Lung microvascular endothelial cell (primary cell): ENCODE measurements at regions not wholly inside any gene's neighbourhood (a gene's known extent, or its start where the extent isn't known, plus 50 kb on each side); places are given as distances from the start of the nearest gene placed in this dataset.
A peak's percentile ranks its signal among the peaks of the same experiment; 100 is the strongest.

ENCODE experiments used
- DNase-seq, 2 donors: peaks; one replicate each; pipeline versions ENCODE4 v3.0.0 to v3.0.0-alpha.2; 2010; ENCODE audit warnings: low read depth in 2 of 2

DNA sequence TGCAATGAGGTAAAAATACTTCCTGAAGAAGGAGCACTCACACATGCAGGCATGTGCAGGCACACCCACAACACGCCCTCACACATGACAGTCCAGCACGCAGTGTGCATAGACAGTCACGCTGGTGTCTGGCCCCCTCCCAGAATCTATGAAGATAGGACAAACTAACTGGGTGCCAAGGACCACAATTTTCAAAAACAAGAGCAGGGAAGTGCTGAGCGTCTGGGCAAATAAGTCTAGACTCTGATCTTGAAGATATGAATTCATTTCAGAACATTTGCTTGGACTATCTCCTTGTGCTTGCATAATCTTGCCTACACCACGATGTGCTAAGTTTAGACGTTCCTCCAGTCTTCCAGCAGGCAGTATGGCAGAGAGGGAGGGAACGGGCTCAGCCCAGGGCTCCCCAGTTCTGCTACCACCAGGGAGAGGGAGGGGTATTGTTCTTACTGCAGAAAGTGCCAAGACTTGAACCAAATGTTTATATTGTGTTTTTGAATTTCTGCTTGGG lies 276.5 kb upstream of the KLF6 start:
- no peak for DNase-seq

DNA sequence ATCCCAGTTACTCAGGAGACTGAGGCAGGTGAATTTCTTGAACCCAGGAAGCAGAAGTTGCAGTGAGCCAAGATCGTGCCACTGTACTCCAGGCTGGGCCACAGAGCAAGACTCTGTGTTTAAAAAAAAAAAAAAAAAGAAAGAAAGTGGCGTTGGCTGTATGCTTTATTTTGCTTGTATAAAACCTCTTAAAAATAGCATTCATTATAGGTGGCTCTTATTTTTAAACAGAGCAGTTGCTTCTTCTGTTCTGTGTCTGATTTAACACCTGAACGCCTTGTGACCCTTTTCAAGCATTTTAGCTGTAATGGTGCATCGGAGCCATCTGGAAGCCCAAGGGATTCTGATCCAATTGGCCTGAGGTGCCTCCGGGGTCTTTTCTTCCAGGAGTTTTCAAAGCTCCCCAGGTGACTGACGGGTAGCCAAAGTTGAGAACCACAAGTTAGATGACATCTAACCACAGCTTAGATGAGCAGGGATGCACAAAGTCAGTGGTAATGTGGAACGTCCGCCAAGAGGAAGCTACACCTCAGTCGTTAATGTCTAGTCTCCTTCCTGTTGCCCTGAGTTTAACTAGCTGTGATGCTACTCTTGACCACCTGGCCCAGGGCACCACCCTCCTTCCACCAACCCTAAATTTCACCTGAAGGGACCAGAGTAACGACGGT lies 274.6 kb upstream of the KLF6 start:
- no peak for DNase-seq

DNA sequence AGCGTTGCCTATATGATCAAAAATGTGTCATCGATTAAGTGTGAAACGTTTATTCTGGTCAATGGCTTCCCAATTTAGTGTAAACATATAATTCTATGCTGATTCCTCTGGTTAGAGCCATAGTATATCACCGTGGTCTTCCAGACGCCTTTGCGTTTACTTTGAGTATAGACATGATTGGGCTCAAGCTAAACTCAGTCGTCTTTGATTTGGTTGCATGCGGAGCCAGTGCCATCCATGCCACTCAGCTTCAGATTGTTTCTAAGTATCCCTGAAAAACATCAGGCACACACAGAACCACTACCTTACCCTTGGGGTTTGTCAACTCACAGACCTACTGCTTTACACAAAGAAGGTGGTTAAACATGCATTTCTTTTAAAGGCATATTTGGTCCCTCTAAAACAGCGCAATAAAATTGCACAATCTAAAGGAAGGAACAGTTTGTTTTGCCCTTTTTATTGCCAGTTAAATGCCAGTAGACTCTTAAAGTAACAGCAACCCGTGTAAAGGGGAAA lies 273.6 kb upstream of the KLF6 start:
- DNase-seq = no peak

DNA sequence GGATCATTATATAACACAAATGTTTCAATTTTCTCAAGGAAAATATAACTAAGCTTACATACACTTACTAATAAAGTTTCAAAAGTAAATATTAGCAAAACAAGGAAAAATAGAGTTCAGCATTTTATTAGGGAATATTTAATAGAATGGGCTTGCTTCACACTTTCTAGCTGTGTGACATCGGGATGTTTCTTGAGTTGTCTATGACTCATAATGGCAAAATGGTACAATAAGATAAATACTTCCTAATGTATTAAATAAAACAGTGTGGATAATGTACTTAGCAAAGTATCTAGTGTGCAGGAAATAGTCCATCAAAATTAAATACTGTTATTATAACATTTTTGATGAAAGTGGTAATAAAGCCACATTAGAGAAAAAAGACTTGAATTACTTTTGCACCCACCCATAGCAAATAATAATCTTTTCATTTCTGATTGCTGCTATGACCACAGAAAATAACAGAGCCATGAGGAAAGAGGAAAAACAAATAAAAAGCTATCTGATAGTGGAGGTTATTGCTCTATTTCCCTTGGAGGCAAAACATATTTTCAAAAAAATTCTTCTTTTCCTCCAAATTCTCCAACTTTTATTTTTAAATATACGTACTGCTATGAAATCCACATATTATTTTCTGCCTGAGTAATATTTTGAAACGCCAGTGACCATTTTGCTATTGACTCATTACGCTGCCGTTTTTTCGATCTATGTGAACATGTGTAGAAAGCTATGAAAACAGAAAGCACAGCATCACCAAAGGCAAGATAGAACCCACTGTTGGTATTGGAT lies 272.9 kb upstream of the KLF6 start:
- DNase-seq = no peak

DNA sequence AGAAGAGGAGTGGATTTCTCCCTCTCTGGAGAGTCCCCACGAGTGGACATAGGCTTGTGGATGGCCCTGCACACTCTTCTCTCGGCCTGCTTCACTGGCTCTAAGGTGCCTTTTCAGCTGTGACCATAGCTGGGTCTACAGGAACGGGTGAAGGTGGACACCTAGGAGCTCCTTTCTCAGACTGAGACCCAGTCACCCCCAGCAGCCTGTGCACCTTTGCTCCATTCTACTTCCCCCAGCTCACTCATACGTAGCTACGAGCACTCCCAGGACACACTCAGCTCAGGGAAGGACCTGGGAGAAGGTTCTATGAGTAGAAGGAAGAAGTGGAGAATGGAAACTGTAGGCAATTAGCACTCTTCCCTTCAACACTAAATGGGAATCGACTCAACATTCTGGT lies 272.0 kb upstream of the KLF6 start:
- no peak for DNase-seq

DNA sequence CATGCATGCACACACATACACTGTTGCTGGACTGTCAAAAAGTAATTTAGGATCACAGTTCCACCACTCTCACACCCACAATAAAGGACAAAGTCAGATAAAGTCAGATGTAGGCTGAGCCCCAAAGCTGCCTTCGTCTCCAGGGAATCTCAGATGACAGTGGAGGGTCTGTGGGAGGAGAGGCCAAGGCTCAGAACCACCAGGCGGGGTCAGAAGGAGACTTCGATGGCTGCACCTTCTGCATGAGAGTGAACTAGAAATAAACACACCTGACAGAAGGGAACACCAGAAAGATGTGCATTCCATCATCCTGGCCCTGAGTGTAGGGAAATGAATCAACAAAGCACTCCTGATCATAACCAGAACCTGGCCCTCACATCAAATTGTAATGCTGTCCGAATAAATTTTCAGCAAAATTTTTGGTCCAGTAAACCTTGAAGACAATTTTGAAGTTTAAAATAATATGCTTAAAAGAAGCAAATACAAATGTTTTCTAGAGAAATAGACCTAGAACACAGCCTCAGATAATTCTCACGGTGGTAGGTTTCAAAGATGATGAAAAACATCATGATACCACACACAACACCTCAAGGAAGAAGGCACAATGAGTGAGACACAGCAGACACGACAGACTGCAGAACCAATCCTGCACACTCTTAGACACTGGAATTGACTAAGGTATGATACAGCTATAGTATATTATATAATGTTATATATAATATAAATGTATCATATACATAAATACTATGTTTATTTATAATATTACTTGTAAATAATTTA lies 269.8 kb upstream of the KLF6 start:
- DNase-seq = no peak

DNA sequence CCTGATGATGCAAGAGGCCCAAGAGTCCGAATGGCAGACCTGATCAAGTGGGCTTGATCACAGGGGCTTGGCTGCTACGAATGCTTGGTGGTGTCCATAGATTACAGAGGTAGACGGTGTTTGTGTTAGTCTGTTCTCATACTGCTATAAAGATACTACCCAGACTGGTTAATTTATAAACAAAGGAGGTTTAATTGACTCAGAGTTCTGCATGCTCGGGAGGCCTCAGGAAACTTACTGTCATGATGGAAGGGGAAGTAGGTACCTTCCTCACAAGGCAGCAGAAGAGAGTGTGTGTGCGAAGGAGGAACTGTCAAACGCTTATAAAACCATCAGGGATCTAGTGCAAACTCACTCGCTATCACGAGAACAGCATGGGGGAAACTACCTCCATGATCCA lies 268.9 kb upstream of the KLF6 start:
- DNase-seq = no peak

DNA sequence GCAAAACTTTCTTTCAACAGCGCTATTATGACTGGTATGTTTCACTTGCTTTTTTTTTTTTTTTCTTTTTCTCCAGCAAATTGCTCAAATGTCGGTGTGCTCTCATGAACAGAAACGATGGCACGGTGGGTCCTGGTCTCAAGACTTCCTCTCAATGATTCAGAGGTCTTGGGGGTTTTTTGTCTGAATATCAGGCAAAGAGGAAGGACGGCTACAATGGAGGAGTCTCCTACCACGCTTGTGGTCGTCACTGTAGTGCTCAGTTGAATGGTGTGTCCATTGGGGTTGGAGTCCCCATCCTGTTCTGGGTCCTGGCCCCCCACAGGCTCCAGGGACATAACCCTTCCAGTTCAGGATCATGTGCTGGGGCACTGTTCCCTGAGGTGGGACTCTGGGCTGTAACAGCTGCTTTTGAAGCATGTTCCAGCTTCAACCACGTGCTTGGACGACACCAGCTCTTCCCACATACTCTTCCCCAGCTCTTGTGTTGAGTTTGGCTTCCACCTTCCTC lies 266.7 kb upstream of the KLF6 start:
- no peak for DNase-seq

DNA sequence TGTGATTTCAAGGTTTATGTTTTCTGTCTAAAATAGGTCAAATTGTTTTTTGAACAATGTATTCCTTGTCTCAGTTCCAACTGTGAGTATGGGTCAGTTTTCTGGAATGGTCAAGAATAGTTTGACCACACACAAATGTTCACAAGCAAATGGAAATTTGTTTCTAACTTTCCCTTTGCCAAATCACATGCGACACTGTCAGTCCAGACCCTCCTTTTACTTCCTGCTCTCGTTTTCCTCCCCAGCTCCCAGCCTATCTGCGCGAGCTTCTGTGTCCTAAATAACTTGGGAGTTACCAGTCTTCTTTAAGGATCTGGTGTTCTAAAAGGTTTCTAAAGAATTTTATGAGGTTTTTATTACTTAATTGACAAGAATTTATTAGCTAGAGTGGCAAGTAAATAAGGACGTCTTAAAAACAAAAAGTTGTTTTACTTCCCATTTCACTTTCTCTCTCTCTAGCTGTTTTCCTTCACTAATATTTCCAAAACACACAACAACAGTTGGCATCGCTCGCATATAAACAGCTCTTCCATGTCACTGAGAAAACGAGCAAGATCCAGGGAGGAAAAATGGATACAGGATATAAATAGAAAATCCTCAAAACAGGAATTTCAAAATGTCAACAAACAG lies 266.1 kb upstream of the KLF6 start:
- peak; percentile 75 to 98 for DNase-seq

DNA sequence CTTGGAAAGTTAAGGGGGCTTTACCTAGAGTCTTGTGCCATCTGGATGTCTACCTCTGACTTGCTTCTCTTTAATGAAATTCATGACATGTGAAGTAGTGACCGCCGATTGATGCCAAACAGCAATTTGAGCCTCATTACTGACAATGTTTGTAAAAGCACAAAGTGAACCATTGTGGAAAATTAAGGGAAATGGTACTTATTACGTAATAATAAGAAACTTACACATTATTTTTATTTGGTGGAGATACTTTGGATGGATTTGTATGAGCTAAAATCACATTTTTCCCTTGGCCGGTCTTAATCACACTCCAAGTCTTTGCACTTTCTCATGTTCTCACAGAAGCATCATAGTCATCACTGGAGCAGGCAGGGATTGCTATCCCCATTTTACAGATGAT lies 265.1 kb upstream of the KLF6 start:
- no peak for DNase-seq

DNA sequence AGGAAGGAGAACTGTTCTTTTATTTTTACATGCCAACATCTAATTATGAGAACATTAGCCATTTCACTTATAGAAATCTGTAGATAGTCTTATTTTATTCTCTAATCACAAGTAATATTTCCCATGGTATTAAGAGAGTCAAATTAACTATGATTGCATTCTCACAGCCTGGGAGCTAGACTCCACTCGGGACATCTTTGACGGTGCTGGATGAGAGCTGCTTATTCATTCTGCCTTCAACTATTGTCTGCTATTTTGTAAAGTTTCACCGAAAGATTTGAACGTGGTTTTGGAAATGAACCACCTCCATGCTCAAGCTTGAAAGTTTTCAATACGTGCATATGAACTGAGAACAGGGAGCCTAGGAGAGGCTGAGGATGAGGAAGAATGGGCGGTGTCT lies 264.3 kb upstream of the KLF6 start:
- DNase-seq = no peak

DNA sequence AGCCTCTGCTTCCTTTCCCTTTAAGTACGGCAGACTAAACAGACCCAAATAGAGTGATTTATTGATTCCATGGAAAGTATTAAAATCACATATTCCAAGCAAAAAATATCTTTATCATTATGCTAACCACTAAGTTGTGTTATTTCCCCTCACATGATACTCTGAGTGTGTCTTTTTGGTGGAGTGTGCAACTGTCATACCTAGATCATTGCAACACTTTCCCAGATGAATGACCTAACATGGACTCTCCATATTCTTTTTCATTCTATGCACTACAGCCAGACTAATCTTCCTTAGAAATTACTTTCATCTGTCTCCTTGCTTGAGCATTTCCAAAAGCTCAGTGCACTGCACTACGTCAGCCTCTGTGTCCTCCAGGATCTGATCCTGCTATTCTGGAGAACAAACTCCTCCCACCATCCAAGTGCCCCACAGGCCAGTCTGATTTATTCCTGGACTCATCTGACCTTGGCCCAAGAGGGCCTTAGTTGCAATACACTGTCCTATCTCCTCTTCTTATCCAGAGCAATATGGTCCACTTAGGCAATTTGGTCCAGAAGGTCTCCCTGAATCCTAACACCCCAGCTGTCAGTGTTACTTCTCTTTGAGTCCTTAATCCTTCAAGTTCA lies 263.3 kb upstream of the KLF6 start:
- DNase-seq = no peak

DNA sequence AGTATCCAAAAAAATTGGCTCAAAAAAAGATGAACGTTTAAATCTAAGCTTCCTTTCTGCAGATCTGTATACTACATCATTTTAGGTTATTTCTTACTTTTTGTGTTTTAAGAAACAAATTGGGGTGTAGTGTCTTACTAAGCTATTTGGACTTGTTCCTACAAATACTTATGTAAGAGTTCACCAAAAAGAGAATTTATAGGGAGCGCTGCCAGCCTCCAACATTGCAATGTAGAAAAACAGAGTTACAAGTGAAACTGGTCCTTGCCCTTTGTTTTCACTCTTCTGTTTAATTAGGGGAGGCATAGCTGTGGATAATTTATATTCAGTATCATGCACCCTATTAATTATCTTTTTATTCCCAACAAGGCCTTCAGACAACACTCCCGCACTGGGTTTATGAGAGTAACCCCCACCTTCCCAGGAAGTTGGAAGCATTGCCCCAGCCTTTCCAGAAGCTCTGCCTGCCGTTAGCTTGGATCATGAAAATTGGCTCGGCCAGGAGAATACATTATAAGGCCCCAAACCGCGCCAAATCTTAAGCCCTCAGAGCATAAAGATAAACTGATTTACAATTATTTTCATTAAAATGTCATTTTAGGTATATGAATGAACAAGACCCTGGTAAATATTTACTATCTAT lies 261.8 kb upstream of the KLF6 start:
- DNase-seq = no peak

DNA sequence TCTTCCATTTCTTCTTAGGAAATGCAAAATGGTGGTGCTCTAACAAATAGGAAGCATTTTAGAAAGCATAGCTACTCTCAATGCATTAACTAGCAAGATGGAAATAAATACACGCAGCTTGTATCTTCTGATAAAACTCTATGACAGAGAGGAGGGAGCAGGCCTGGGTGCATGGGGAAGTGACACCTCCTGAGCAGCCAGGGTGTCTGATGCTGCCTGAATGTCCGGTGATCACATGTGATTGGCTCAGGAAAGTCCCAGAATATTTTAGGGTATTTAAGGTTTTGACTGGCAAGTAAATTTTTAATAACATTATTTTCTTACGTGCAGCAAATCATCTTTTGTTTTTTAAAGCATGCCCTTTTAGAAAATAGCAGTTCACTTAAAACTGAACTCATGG lies 261.0 kb upstream of the KLF6 start:
- DNase-seq = no peak

DNA sequence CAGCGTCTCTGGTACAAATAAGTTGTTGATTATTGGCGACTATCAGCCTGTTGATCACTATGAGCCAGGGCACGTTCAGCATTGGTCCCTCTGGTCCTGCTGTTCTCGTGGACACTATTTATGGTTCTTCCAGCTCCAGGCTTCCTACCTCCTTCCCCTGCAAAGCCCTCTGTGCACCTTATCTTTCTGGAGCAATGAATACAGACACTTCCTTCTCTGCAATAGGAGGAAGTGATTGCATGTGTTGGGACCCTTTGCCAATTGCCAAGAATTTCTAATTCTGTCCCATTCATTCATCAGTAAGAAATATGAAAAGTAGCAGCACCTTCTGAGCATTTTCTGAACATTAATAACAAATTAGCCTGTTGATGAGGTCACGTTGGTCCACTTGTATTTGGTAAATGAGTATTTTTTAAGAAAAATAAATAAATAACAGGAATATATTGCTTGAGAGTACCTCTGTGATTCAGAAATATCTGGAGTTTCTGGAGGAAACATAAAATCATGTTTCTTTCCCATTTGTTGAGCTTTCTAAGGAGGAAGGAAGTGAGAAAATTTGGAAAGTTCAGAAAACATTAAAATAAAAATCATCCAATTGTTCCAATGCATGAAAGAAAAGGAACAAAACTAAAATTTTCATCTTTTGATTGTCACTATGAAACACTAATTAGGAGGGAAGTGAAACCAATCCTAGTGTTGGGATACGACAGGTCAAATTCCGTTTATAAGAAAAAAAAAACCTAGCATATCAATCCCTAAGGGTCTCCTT lies 259.1 kb upstream of the KLF6 start:
- DNase-seq = peak; percentile 88 to 95

DNA sequence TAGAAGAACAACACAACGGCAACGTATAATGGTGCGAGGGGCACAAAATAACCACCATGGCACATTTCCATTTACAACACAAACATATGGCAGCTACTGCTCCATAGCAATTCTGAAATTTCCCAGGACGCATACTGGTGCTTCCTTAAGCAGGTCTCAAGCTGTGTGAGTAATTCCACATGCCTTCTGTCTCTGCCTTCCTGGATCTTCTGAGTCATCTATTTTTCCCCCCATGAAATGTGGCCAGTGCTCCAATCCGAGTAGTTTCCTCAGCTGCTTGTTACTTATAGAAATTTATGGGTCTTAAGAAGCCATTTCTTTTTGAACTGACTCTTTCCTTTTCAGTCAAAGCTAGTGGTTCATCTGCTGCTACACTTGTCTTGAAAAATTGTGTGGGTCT lies 256.6 kb upstream of the KLF6 start:
- no peak for DNase-seq

DNA sequence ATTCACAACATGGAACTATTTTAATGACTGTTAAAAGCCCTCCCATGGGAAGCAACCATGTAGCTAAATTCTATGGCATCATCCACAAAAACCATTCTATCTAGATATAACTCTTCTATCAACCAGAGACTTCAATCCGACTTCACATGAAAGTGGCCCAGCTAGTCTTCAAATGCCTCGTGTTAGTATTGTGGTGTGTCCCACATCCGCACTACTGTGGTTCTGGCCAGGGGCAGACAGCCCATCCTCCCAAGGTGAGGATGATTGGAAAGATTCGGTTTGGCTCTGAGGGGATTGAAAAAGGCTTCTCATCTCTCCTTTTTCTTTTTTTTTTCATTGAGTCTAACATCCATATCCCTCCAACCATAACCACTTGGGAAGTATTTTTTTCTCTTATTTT lies 253.0 kb upstream of the KLF6 start:
- no peak for DNase-seq

DNA sequence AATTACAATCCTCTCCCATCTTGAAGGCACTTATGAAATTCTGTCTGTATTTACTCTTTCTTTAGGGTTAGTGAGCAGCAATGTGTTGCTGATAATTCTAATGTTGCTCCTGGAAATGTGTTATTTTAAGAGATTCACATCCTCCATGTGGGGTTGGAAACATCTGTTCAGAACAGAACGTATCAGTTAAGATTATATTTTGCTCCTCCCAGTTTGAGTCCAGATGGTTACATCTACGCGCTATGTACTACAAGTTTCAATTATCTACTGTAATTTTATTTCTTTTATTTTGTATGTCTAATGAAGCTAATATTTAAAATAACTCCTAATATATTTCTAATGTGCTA lies 250.6 kb upstream of the KLF6 start:
- DNase-seq = no peak

DNA sequence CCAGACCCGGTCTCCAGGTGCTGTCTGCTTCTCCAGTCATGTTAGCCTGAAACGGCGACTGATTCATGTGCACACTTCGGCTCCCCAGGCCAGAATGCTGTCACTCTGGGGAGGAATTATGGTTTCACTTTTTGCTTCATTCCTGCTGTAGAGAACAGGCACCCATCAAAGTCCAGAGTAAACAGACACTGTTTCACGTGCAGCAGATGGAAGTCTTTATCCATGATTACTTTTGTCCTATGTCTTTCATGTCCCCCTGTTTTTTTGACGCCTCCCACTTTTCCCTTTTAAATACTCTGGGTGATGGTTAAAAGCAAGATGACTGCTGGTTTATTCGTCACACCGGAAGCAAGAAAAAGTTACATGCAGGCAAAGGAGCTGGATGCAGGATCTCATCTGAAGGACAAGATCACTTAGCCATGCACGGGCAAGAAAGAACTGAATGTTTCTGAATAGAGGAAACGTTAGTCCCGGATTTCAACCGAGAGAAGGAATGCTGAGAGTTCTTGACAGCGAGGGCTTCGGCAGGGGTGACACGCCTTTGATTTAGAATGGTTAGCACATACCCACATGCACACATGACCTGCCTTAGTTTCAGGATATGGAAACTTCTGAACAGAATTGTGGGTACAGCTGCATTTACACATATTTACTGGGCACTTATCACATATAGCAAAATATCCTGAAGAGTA lies 250.0 kb upstream of the KLF6 start:
- DNase-seq = peak in 1 of 2 donors; percentile 59
